HEK293 (cell line): ENCODE measurements at regions not wholly inside any gene's neighbourhood (a gene's known extent, or its start where the extent isn't known, plus 50 kb on each side); places are given as distances from the start of the nearest gene placed in this dataset.

Experiments
- CTCF ChIA-PET: fragments of 350-600 bp; formaldehyde crosslinking; extraction: SDS; loops from one replicate; lab custom pipeline; 2021; ENCODE audit warnings: antibody characterized with exemption; lab: Yijun Ruan, JAX
- POLR2A ChIA-PET: fragments of 300-600 bp; formaldehyde crosslinking; extraction: SDS; loops from one replicate; lab custom pipeline; 2020; ENCODE audit warnings: antibody characterized with exemption, inconsistent platforms; lab: Yijun Ruan, JAX
- H3K27ac ChIP-seq: fragments of 200-500 bp; sonication (Bioruptor generic); 2 replicates; pipeline ENCODE4 v1.5.1; 2014; ENCODE audit warnings: low read depth, low read length, control low read depth, inconsistent platforms; ENCODE audit errors: extremely low read depth
- H3K36me3 ChIP-seq, 2 experiments: fragments of 200-500 bp in 1 of 2; sonication (Bioruptor generic) in 1 of 2; 1 replicate in 1 of 2; 2 replicates in 1 of 2; pipeline ENCODE4 v1.5.1; 2014 to 2017; ENCODE audit warnings: inconsistent platforms in 2 of 2, low read length in 2 of 2; ENCODE audit not compliant: control insufficient read depth in 2 of 2, insufficient read depth in 1 of 2
- H3K4me1 ChIP-seq: fragments of 200-500 bp; sonication (Bioruptor generic); 2 replicates; pipeline ENCODE4 v1.5.1; 2014; ENCODE audit warnings: mild to moderate bottlenecking, low read length, inconsistent platforms; ENCODE audit not compliant: control insufficient read depth, insufficient read depth
- H3K4me3 ChIP-seq: 2 replicates; pipeline ENCODE4 v1.5.1; 2011; ENCODE audit warnings: low read depth, mild to moderate bottlenecking, control low read depth, low read length, moderate library complexity
- H3K9me3 ChIP-seq: fragments of 200-500 bp; sonication (Bioruptor generic); 2 replicates; pipeline ENCODE4 v1.5.1; 2014; ENCODE audit warnings: low read depth, low read length, inconsistent platforms; ENCODE audit not compliant: control insufficient read depth, insufficient read depth
- BCL11A ChIP-seq: fragments of 450-650 bp; formaldehyde crosslinking; IDR thresholded peaks from 2 replicates; pipeline ENCODE4 v1.5.1; 2016; ENCODE audit warnings: low read depth, missing biosample characterization, missing genetic modification characterization
- BCL6B ChIP-seq: fragments of 450-650 bp; formaldehyde crosslinking; IDR thresholded peaks from 2 replicates; pipeline ENCODE4 v1.5.1; 2017; ENCODE audit warnings: missing biosample characterization, missing genetic modification characterization
- KLF10 ChIP-seq: fragments of 450-650 bp; IDR thresholded peaks from 2 replicates; pipeline ENCODE4 v1.5.1; 2018; ENCODE audit warnings: missing biosample characterization, mild to moderate bottlenecking, missing genetic modification characterization
- KLF7 ChIP-seq: fragments of 450-650 bp; formaldehyde crosslinking; IDR thresholded peaks from 2 replicates; pipeline ENCODE4 v1.5.1; 2016; ENCODE audit warnings: missing biosample characterization, missing genetic modification characterization, borderline replicate concordance
- PBX3 ChIP-seq: sonication (generic); formaldehyde crosslinking; IDR thresholded peaks from 2 replicates; pipeline ENCODE4 v1.8.1; 2022; ENCODE audit warnings: mild to moderate bottlenecking, moderate library complexity, missing genetic modification reagents
- REPIN1 ChIP-seq: fragments of 450-650 bp; formaldehyde crosslinking; IDR thresholded peaks from 2 replicates; pipeline ENCODE4 v1.5.1; 2017; ENCODE audit warnings: missing biosample characterization, missing genetic modification characterization, low read depth
- SALL2 ChIP-seq: fragments of 450-650 bp; formaldehyde crosslinking; IDR thresholded peaks from 2 replicates; pipeline ENCODE4 v1.5.0; 2017; ENCODE audit warnings: missing biosample characterization, mild to moderate bottlenecking, missing genetic modification characterization, borderline replicate concordance
- SP7 ChIP-seq: fragments of 450-650 bp; formaldehyde crosslinking; IDR thresholded peaks from 2 replicates; pipeline ENCODE4 v1.5.1; 2016; ENCODE audit warnings: missing biosample characterization, missing genetic modification characterization
- WT1 ChIP-seq: fragments of 450-650 bp; formaldehyde crosslinking; IDR thresholded peaks from 2 replicates; pipeline ENCODE4 v1.5.1; 2016; ENCODE audit warnings: missing biosample characterization, missing genetic modification characterization
- YY2 ChIP-seq: fragments of 450-650 bp; formaldehyde crosslinking; IDR thresholded peaks from 2 replicates; pipeline ENCODE4 v1.5.1; 2016; ENCODE audit warnings: missing biosample characterization, missing genetic modification characterization
- ZBTB44 ChIP-seq: fragments of 450-650 bp; IDR thresholded peaks from 2 replicates; pipeline ENCODE4 v1.5.1; 2018; ENCODE audit warnings: missing biosample characterization, mild to moderate bottlenecking, missing genetic modification characterization
- ZBTB6 ChIP-seq: fragments of 450-650 bp; formaldehyde crosslinking; IDR thresholded peaks from 2 replicates; pipeline ENCODE4 v1.5.1; 2017; ENCODE audit warnings: missing biosample characterization, missing genetic modification characterization
- ZBTB8A ChIP-seq: fragments of 450-650 bp; formaldehyde crosslinking; IDR thresholded peaks from 2 replicates; pipeline ENCODE4 v1.5.1; 2016; ENCODE audit warnings: missing biosample characterization, missing genetic modification characterization
- ZNF114 ChIP-seq: fragments of 450-650 bp; formaldehyde crosslinking; IDR thresholded peaks from 2 replicates; pipeline ENCODE4 v1.5.0; 2017; ENCODE audit warnings: missing biosample characterization, missing genetic modification characterization
- ZNF19 ChIP-seq: fragments of 450-650 bp; formaldehyde crosslinking; IDR thresholded peaks from 2 replicates; pipeline ENCODE4; 2016; ENCODE audit warnings: missing biosample characterization, missing genetic modification characterization, low read depth
- ZNF211 ChIP-seq: fragments of 450-650 bp; formaldehyde crosslinking; IDR thresholded peaks from 2 replicates; pipeline ENCODE4 v1.5.1; 2016; ENCODE audit warnings: low read depth, missing biosample characterization, missing genetic modification characterization
- ZNF221 ChIP-seq: fragments of 450-650 bp; formaldehyde crosslinking; IDR thresholded peaks from 2 replicates; pipeline ENCODE4 v1.5.1; 2017; ENCODE audit warnings: missing biosample characterization, missing genetic modification characterization, borderline replicate concordance
- ZNF239 ChIP-seq: fragments of 450-650 bp; formaldehyde crosslinking; IDR thresholded peaks from 2 replicates; pipeline ENCODE4 v1.5.1; 2016; ENCODE audit warnings: missing biosample characterization, missing genetic modification characterization
- ZNF311 ChIP-seq: fragments of 450-650 bp; formaldehyde crosslinking; IDR thresholded peaks from 2 replicates; pipeline ENCODE4 v1.5.1; 2017; ENCODE audit warnings: missing biosample characterization, missing genetic modification characterization, borderline replicate concordance
- ZNF423 ChIP-seq: fragments of 450-650 bp; formaldehyde crosslinking; IDR thresholded peaks from 2 replicates; pipeline ENCODE4 v1.5.1; 2016; ENCODE audit warnings: missing biosample characterization, missing genetic modification characterization
- ZNF48 ChIP-seq: fragments of 450-650 bp; formaldehyde crosslinking; IDR thresholded peaks from 2 replicates; pipeline ENCODE4 v1.5.1; 2016; ENCODE audit warnings: missing biosample characterization, missing genetic modification characterization
- ZNF521 ChIP-seq: fragments of 450-650 bp; formaldehyde crosslinking; IDR thresholded peaks from 2 replicates; pipeline ENCODE4 v1.5.1; 2017; ENCODE audit warnings: missing biosample characterization, mild to moderate bottlenecking, missing genetic modification characterization
- ZNF560 ChIP-seq: fragments of 450-650 bp; formaldehyde crosslinking; IDR thresholded peaks from 2 replicates; pipeline ENCODE4 v1.5.1; 2017; ENCODE audit warnings: missing biosample characterization, missing genetic modification characterization, borderline replicate concordance
- ZNF626 ChIP-seq: fragments of 450-650 bp; sonication (Bioruptor Pico); formaldehyde crosslinking; IDR thresholded peaks from 2 replicates; pipeline ENCODE4 v1.5.1; 2018; ENCODE audit warnings: missing biosample characterization, missing genetic modification characterization, inconsistent platforms
- ZNF629 ChIP-seq: fragments of 450-650 bp; formaldehyde crosslinking; IDR thresholded peaks from 2 replicates; pipeline ENCODE4 v1.5.1; 2017; ENCODE audit warnings: missing biosample characterization, missing genetic modification characterization
- ZNF664 ChIP-seq: fragments of 450-650 bp; formaldehyde crosslinking; IDR thresholded peaks from 2 replicates; pipeline ENCODE4 v1.5.1; 2016; ENCODE audit warnings: missing biosample characterization, missing genetic modification characterization
- ZNF670 ChIP-seq: fragments of 450-650 bp; formaldehyde crosslinking; IDR thresholded peaks from 2 replicates; pipeline ENCODE4 v1.5.1; 2016; ENCODE audit warnings: missing biosample characterization, missing genetic modification characterization, low read depth
- ZNF677 ChIP-seq: fragments of 450-650 bp; IDR thresholded peaks from 2 replicates; pipeline ENCODE4 v1.5.0; 2018; ENCODE audit warnings: missing biosample characterization, mild to moderate bottlenecking, missing genetic modification characterization, moderate library complexity
- ZNF747 ChIP-seq: fragments of 450-650 bp; formaldehyde crosslinking; IDR thresholded peaks from 2 replicates; pipeline ENCODE4 v1.5.1; 2016; ENCODE audit warnings: missing biosample characterization, missing genetic modification characterization
- ZNF768 ChIP-seq: fragments of 450-650 bp; formaldehyde crosslinking; IDR thresholded peaks from 2 replicates; pipeline ENCODE4 v1.5.1; 2018; ENCODE audit warnings: missing biosample characterization, mild to moderate bottlenecking, missing genetic modification characterization
- ZSCAN18 ChIP-seq: fragments of 450-650 bp; formaldehyde crosslinking; IDR thresholded peaks from 2 replicates; pipeline ENCODE4 v1.5.1; 2016; ENCODE audit warnings: missing biosample characterization, missing genetic modification characterization

- H3K4me1 ChIP-seq: no peaks in the 10 kb centered on the region
- TF ChIP-seq ZBTB6 (tag by site-specific recombination) (no peak), ZNF239 (tag by site-specific recombination) (no peak), BCL6B (tag by site-specific recombination) (no peak), REPIN1 (tag by site-specific recombination) (no peak), ZNF521 (tag by site-specific recombination) (no peak), ZNF664 (no peak), ZSCAN18 (tag by site-specific recombination) (no peak), ZNF423 (no peak), BCL11A (tag by site-specific recombination) (no peak), KLF10 (tag by site-specific recombination) (no peak), ZNF626 (tag by site-specific recombination) (no peak), ZNF560 (tag by site-specific recombination) (no peak), PBX3 (no peak), SALL2 (tag by site-specific recombination) (no peak)
- no peak overlapping the region for H3K4me3 ChIP-seq
- CTCF ChIA-PET: interaction anchor here (0.6 kb wide), 1 partner anchor 343 kb away, joined by 3 read pairs; no protein-coding TSS in a partner anchor
- no peak overlapping the region for H3K27ac ChIP-seq
- POLR2A ChIA-PET: interaction anchor here (0.6 kb wide), 1 partner anchor 9 kb away, joined by 3 read pairs; no protein-coding TSS in a partner anchor
- H3K36me3 ChIP-seq: no peaks in the 10 kb centered on the region
- no peaks in the 10 kb centered on the region for H3K9me3 ChIP-seq
Observed at GRCh38 chrX:51836823-51837222, 56.6 kb upstream of the MAGED1 start.

- Histone ChIP-seq H3K9me3 (no peaks in the 10 kb centered on the region), H3K4me3 (no peak overlapping the region), H3K36me3 (no peaks in the 10 kb centered on the region), H3K4me1 (no peaks in the 10 kb centered on the region), H3K27ac (no peak overlapping the region)
- TF ChIP-seq ZNF239 (tag by site-specific recombination): no peak
- no peak for TF ChIP-seq WT1 (tag by site-specific recombination)
- TF ChIP-seq YY2 (tag by site-specific recombination): no peak
- TF ChIP-seq ZNF311: no peak
- TF ChIP-seq ZNF211: no peak
- TF ChIP-seq SP7 (tag by site-specific recombination): no peak
- no peak for TF ChIP-seq ZNF629 (tag by site-specific recombination)
- no peak for TF ChIP-seq ZBTB8A (tag by site-specific recombination)
- no peak for TF ChIP-seq ZNF670 (tag by site-specific recombination)
- TF ChIP-seq ZNF48 (tag by site-specific recombination): no peak
- no peak for TF ChIP-seq ZNF677 (tag by site-specific recombination)
- TF ChIP-seq ZNF114 (tag by site-specific recombination): no peak
- TF ChIP-seq KLF7 (tag by site-specific recombination): no peak
- TF ChIP-seq ZBTB44: no peak
- no peak for TF ChIP-seq ZNF221 (tag by site-specific recombination)
- TF ChIP-seq ZNF19 (tag by site-specific recombination): no peak
- TF ChIP-seq ZNF747 (tag by site-specific recombination): no peak
- no peak for TF ChIP-seq ZNF768
- ChIA-PET POLR2A (interaction anchor here (0.6 kb wide), 1 partner anchor 8 kb away, joined by 3 read pairs; no protein-coding TSS in a partner anchor), CTCF (interaction anchor here (0.6 kb wide), 2 partner anchors 111 to 344 kb away, joined by 3 read pairs; no protein-coding TSS in a partner anchor)
Observed at GRCh38 chrX:51837451-51837850, 56.0 kb upstream of the MAGED1 start.
